ENCODE measurements at regions not wholly inside any gene's neighbourhood (a gene's known extent, or its start where the extent isn't known, plus 50 kb on each side); places are given as distances from the start of the nearest gene placed in this dataset.

DNA sequence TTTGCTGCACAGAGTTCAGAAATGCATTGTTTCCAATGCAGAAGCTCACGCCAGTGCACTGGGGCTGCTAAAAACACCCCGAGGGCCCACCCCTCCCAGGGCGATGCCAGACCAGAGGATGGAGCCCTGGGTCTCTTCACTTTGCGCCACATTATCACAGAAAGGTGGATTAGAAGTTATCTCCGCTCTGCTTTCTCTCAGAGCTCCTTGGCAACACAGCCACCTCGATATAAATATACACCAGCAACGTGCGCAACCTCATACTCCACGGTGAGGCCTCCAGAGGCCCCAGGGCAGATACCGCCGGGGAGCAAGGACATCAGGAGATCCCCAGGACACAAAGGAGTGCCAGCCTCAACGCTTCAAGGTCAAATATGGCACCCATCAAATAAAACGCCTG, 121.0 kb upstream of the TBX20 start:
- TF ChIP-seq, protein P1, sequence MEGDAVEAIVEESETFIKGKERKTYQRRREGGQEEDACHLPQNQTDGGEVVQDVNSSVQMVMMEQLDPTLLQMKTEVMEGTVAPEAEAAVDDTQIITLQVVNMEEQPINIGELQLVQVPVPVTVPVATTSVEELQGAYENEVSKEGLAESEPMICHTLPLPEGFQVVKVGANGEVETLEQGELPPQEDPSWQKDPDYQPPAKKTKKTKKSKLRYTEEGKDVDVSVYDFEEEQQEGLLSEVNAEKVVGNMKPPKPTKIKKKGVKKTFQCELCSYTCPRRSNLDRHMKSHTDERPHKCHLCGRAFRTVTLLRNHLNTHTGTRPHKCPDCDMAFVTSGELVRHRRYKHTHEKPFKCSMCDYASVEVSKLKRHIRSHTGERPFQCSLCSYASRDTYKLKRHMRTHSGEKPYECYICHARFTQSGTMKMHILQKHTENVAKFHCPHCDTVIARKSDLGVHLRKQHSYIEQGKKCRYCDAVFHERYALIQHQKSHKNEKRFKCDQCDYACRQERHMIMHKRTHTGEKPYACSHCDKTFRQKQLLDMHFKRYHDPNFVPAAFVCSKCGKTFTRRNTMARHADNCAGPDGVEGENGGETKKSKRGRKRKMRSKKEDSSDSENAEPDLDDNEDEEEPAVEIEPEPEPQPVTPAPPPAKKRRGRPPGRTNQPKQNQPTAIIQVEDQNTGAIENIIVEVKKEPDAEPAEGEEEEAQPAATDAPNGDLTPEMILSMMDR (IDR thresholded peaks at IDR 0.05 in 4 of 5, conservative IDR thresholded peaks at IDR 0.05 in 1 of 5), result no peak
- no peak for TF ChIP-seq POLR2A (IDR thresholded peaks at IDR 0.05)

Measured in gastrocnemius medialis (tissue), 4 donors.